ENCODE measurements at regions not wholly inside any gene's neighbourhood (a gene's known extent, or its start where the extent isn't known, plus 50 kb on each side); places are given as distances from the start of the nearest gene placed in this dataset.

DNA sequence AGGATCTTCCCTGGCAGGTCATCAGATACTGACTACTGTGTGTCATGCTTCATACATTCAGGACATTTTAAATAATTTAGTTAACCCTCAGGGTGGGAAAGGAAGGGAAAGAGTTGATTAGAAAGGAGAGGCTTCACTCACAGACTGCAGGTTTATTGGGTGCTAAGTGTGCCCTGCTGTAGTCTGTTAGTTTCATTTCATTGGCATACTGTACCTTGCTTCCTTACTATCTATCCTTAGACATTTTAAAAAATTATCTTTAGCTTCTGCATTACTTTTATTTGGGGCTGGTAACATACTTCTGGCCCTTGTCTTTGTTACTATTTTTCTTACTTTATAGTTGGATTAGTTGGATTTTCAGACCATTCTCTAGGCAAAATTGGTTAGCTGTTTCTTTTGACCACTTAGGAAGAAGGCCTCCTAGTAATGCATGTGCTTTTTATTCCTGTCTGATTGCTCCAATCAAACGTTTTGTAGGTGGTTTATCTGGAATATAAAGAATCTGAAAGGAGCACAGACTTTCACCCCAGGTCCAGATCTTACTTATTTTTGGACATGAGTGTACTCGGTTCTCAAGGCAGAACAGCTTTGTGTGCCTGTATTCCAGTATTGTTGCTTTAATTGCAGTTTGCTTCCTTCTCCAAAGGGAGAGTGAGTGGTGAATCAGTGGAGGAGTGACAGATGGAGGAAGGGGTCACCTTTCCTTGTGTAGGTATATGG, 82.7 kb upstream of the PRDM1 start:
- H3K4me3 ChIP-seq (ENCODE audit: low read depth, low read length), result no peak overlapping the region
- H3K9ac ChIP-seq (ENCODE audit: low read length), result no peak overlapping the region
- H3K27ac ChIP-seq (ENCODE audit: low read depth, low read length), result no peak overlapping the region
- no peaks in the 10 kb centered on the region for H3K27me3 ChIP-seq (ENCODE audit: control insufficient read depth, insufficient read depth, low read length)
- H3K4me1 ChIP-seq (ENCODE audit: control insufficient read depth, insufficient read depth, low read length), result peaks cover 50% of the 10 kb centered on the region
- H3K36me3 ChIP-seq (ENCODE audit: control insufficient read depth, insufficient read depth, low read length), result no peaks in the 10 kb centered on the region
- no peaks in the 10 kb centered on the region for H3K9me3 ChIP-seq (ENCODE audit: control insufficient read depth, insufficient read depth, low read depth, low read length)

DNA sequence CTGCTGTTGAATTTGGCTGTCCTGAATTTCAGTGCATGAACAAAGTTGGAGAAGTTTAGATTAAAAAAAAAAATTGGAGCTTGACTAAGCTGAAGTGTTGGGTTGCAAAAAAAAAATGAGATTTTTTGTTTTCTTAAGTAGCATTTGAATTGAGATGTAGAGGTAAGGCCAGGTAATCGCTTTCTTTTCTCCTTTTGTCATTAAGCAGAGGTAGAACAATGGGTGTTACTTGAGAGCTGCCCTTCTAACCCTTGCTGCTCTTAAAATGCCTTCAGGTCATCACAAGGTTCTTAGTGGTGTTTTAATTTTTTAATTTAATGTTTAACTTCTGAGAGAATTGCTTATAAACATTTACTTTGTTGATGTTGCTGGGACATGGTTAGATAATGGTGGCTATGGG, 84.1 kb upstream of the PRDM1 start:
- peak overlapping the region; percentile 25; the same call in 1 of the 2 replicates for H3K4me3 ChIP-seq (ENCODE audit: low read depth, low read length)
- no peaks in the 10 kb centered on the region for H3K9me3 ChIP-seq (ENCODE audit: control insufficient read depth, insufficient read depth, low read depth, low read length)
- no peaks in the 10 kb centered on the region for H3K36me3 ChIP-seq (ENCODE audit: control insufficient read depth, insufficient read depth, low read length)
- peaks cover 50% of the 10 kb centered on the region for H3K4me1 ChIP-seq (ENCODE audit: control insufficient read depth, insufficient read depth, low read length)
- H3K9ac ChIP-seq (ENCODE audit: low read length), result no peak overlapping the region
- H3K27ac ChIP-seq (ENCODE audit: low read depth, low read length), result peak overlapping the region; percentile 51; the same call in 1 of the 2 replicates
- peaks cover 6% of the 10 kb centered on the region for H3K27me3 ChIP-seq (ENCODE audit: control insufficient read depth, insufficient read depth, low read length)

DNA sequence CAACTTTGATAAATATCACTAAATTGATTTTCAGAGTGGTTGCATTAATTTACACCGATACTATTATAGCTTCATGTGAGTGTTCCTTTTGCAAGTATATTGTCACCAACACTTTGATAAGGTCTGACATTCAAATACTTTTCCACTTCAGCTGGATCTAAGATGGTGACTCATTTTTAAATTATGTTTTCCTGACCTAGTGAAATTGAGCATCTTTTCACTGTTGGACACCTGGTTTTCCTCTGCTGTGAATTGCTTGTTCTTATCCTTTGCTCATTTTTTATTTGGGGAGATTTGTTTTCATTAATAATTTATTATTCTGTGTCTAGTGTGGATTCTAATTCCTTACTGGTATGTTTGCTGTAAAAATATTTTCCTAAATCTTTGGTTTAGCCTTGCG, 85.2 kb upstream of the PRDM1 start:
- no peaks in the 10 kb centered on the region for H3K36me3 ChIP-seq (ENCODE audit: control insufficient read depth, insufficient read depth, low read length)
- no peaks in the 10 kb centered on the region for H3K9me3 ChIP-seq (ENCODE audit: control insufficient read depth, insufficient read depth, low read depth, low read length)
- no peak overlapping the region for H3K9ac ChIP-seq (ENCODE audit: low read length)
- no peak overlapping the region for H3K27ac ChIP-seq (ENCODE audit: low read depth, low read length)
- H3K4me1 ChIP-seq (ENCODE audit: control insufficient read depth, insufficient read depth, low read length), result peaks cover 42% of the 10 kb centered on the region
- no peak overlapping the region for H3K4me3 ChIP-seq (ENCODE audit: low read depth, low read length)
- H3K27me3 ChIP-seq (ENCODE audit: control insufficient read depth, insufficient read depth, low read length), result peaks cover 17% of the 10 kb centered on the region

DNA sequence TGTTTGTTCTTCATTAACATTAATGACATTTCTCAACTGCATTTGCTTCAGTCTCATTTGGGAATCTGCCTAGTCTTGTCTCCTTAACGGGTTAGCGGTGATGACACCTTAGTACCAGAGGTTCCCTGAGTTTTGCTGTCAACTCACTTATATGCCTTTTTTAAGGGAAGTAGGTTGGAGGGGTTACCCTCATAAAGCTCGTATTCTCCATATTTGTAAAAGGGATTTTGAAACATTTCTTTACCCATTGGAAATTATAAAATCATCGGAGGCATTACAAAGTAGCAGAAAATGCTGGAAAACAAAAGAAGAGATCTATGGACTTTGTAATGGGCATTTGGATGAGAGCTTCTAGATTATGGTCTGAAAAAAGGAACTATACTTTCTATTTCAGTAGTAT, 88.7 kb upstream of the PRDM1 start:
- H3K27ac ChIP-seq (ENCODE audit: low read depth, low read length), result no peak overlapping the region
- no peaks in the 10 kb centered on the region for H3K36me3 ChIP-seq (ENCODE audit: control insufficient read depth, insufficient read depth, low read length)
- H3K9me3 ChIP-seq (ENCODE audit: control insufficient read depth, insufficient read depth, low read depth, low read length), result no peaks in the 10 kb centered on the region
- peaks cover 51% of the 10 kb centered on the region for H3K27me3 ChIP-seq (ENCODE audit: control insufficient read depth, insufficient read depth, low read length)
- H3K9ac ChIP-seq (ENCODE audit: low read length), result no peak overlapping the region
- peaks cover 33% of the 10 kb centered on the region for H3K4me1 ChIP-seq (ENCODE audit: control insufficient read depth, insufficient read depth, low read length)
- no peak overlapping the region for H3K4me3 ChIP-seq (ENCODE audit: low read depth, low read length)

DNA sequence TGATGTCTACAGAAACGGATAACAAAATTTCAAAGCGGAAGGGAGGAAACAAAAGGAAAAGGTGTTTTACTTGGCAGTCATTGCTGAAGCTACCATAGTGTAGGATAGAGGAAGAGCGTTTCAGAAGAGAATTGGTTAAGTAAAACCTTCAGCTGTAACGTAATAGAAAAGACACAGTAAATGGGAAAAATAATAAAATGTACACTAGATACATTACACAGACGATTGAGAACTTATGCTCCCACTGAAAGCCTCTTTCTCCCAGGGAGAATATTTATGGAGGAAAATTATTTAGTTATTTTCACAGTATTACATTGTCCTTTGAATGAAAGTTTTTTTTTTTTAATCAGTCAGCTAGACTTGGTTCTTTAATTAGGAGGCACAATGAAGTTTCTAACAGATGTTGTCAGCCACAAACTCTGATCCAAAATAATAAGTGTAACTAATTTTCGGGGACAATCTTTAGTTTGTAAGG, 90.7 kb upstream of the PRDM1 start:
- H3K27me3 ChIP-seq (ENCODE audit: control insufficient read depth, insufficient read depth, low read length), result peaks cover 70% of the 10 kb centered on the region
- no peak overlapping the region for H3K9ac ChIP-seq (ENCODE audit: low read length)
- peak overlapping the region; percentile 84 for H3K4me3 ChIP-seq (ENCODE audit: low read depth, low read length)

DNA sequence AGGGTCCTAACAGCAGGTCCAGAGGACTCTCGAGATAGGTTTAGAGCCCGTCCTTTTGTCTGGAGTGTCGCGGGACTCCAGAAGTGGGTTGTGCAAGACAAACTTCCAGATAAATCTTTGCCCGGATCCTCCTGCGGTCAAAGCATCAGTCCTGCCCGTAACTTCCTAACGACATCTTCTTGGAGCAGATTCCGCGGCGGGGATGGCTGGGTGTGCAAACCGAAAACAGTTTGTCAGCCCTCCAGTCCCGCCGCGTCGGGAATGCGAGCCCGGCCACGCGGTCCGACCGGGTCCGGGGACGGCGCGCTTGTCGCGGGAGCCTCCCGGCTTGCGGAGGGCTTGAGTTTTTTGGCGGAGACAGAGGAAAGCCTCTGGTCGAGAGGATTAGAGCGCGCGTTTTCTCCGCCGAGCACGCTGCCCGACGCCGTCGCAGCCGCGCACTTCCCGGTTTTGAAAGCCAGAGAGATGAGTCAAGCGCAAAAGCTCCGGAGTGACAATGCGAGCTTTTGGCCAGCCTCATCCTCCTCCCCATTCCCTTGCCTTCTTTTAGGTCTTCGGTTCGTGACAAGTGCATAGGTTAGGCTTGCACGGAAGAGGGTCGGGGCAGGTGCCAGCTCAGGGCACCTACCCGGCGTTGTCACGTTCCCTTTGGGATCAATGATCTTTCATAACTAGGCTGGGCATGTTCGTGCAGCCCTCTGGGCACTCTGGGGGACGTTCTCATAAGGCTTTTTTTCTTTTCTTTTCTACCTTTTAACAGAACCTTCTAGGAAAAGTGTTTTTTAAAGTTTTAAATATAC, 91.3 kb upstream of the PRDM1 start:
- Histone ChIP-seq H3K27me3 (ENCODE audit: control insufficient read depth, insufficient read depth, low read length) (peaks cover 76% of the 10 kb centered on the region), H3K9ac (ENCODE audit: low read length) (peak overlapping the region; percentile 73), H3K27ac (ENCODE audit: low read depth, low read length) (no peak overlapping the region; the same call in 1 of the 2 replicates), H3K4me3 (ENCODE audit: low read depth, low read length) (peak overlapping the region; percentile 84), H3K36me3 (ENCODE audit: control insufficient read depth, insufficient read depth, low read length) (no peaks in the 10 kb centered on the region), H3K4me1 (ENCODE audit: control insufficient read depth, insufficient read depth, low read length) (peaks cover 28% of the 10 kb centered on the region), H3K9me3 (ENCODE audit: control insufficient read depth, insufficient read depth, low read depth, low read length) (no peaks in the 10 kb centered on the region)

More for the DNA sequence above, 90.7 kb upstream of the PRDM1 start:
- Histone ChIP-seq H3K4me1 (ENCODE audit: control insufficient read depth, insufficient read depth, low read length) (peaks cover 28% of the 10 kb centered on the region), H3K9me3 (ENCODE audit: control insufficient read depth, insufficient read depth, low read depth, low read length) (no peaks in the 10 kb centered on the region), H3K27ac (ENCODE audit: low read depth, low read length) (no peak overlapping the region), H3K36me3 (ENCODE audit: control insufficient read depth, insufficient read depth, low read length) (no peaks in the 10 kb centered on the region)

DNA sequence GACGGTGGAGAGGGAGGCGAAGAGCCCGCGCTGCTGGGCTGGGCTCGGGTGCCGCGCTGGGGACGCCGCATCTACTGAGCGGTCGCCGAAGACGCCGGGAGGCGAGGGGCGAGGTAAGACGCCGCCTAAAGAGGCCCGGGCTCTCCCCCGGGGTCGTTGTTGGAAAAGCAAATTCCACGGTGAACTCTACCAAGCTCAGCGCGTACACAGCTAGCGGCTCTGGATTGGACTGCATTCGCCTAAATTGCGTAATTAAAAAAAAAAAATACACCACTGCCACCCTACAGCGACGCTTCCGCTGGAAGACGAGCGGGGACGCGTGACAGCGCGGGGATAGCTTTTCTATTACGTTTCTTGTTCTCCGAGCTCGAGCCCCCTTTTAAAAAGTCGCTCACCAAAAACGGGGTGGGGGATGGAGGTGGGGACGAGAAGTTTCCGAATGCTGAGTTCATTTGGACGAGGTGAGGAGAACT, 92.0 kb upstream of the PRDM1 start:
- Histone ChIP-seq H3K4me3 (ENCODE audit: low read depth, low read length) (peak overlapping the region; percentile 84), H3K27me3 (ENCODE audit: control insufficient read depth, insufficient read depth, low read length) (peaks cover 83% of the 10 kb centered on the region), H3K27ac (ENCODE audit: low read depth, low read length) (no peak overlapping the region; the same call in 1 of the 2 replicates), H3K36me3 (ENCODE audit: control insufficient read depth, insufficient read depth, low read length) (no peaks in the 10 kb centered on the region), H3K4me1 (ENCODE audit: control insufficient read depth, insufficient read depth, low read length) (peaks cover 28% of the 10 kb centered on the region), H3K9ac (ENCODE audit: low read length) (peak overlapping the region; percentile 73), H3K9me3 (ENCODE audit: control insufficient read depth, insufficient read depth, low read depth, low read length) (no peaks in the 10 kb centered on the region)

DNA sequence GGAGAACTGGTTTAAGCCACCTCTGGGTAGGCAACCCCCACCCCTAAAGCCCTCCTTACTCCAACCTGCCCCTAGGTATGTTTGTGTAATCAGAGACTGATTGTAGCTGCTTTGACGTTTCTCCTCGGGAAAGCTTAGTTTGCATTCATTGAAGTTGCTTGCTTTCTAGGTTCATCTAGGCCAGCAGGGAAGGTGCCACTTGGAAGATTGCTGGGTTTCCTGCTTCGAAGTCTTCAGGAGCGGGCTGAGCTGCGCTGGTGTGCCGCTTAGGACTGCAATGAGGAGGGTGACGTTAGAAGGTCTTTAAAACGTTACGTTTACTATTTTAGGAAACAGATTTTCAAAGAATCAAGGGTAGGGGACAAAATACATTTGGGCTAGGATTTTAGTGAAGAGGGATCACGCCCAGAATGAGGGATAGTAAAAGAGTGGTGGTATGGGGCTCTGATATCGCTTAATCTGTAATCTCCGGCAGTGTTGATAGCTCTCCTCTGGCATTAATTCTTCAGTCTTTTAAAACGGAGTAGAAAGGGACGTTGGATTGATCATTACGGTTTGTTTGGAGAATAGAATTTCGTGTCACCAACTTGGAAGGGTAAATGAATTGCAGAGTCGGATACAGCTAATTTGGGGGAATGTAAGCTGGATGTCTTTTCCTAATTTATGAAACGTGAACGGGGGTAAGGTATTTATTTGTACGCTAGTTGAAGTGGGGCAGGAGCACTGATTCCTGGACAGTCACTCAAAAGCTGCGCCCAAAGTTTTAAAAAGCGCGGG, 92.6 kb upstream of the PRDM1 start:
- H3K9me3 ChIP-seq (ENCODE audit: control insufficient read depth, insufficient read depth, low read depth, low read length), result no peaks in the 10 kb centered on the region
- H3K4me3 ChIP-seq (ENCODE audit: low read depth, low read length), result peak overlapping the region; percentile 84
- no peak overlapping the region for H3K27ac ChIP-seq (ENCODE audit: low read depth, low read length)
- H3K4me1 ChIP-seq (ENCODE audit: control insufficient read depth, insufficient read depth, low read length), result peaks cover 28% of the 10 kb centered on the region
- peaks cover 89% of the 10 kb centered on the region for H3K27me3 ChIP-seq (ENCODE audit: control insufficient read depth, insufficient read depth, low read length)
- no peaks in the 10 kb centered on the region for H3K36me3 ChIP-seq (ENCODE audit: control insufficient read depth, insufficient read depth, low read length)
- peak overlapping the region; percentile 73 for H3K9ac ChIP-seq (ENCODE audit: low read length)

DNA sequence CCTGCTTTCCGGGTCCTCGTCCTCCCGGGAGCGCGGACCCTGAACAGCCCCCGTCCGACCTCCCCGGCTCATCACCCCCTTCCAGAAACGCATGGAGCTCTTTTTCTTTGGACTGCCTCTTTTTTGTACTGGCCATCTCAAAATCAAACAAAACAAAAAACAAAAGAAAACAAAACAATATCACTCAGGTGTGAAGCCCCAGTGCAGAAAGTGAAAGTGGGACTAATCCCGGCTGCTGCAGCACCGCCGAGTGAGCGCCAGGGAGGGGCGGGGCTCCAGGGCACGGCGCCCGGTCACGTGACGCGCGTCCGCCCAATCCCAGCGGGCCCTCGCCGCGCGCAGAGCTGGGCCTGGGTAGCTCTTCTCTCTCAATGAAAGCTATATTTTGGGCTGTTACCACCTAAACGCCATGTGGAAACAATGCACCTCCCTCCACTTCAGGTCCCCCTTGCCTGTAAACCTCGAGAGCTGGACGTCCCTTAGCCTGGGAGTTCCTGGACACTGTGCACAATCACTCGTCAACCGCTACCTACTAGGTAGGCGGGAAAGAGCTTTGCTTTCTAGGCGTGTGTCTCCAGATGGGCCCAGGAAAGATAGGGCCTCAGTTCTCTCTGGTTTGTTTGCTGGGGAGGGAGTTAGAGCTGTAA, 93.7 kb upstream of the PRDM1 start:
- Histone ChIP-seq H3K4me1 (ENCODE audit: control insufficient read depth, insufficient read depth, low read length) (peaks cover 28% of the 10 kb centered on the region), H3K9ac (ENCODE audit: low read length) (no peak overlapping the region)

DNA sequence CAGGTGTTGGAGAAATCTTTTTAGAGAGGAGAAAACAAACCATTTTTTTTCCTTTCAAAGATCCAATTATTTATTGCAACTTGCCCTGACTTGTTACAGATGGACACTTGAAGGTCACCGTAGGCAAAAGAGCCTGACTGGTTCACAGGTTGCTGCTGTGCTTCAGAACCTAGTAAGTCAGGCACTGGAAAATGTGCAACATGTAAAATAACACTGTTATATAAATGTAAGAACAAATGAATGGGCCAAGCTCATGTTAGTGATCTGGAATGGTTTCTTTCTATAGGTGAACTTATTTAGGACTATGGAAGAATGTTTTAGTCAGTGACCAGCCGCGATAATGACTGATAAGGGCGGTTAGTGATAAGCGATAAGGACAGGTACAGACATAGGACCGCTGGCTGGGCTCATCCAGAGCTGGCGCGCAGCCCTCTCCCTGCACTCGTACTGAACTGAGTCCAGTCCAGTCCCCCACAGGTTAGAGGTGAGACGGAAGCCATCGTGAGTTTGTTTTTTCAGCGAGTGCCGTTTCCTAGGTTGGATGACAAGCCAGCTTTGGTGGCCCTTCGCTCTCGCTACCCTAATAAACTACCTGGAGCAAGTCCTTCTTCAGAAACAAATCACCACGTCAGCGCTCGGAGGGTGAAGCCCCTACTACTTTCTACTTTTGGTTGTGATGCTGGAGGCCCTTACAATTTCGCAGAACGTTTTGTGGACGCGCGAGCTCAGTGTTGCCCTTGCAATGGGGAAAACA, 94.4 kb upstream of the PRDM1 start:
- Histone ChIP-seq H3K9ac (ENCODE audit: low read length) (peak overlapping the region; percentile 17), H3K4me3 (ENCODE audit: low read depth, low read length) (peak overlapping the region; percentile 84), H3K36me3 (ENCODE audit: control insufficient read depth, insufficient read depth, low read length) (no peaks in the 10 kb centered on the region), H3K4me1 (ENCODE audit: control insufficient read depth, insufficient read depth, low read length) (peaks cover 31% of the 10 kb centered on the region), H3K9me3 (ENCODE audit: control insufficient read depth, insufficient read depth, low read depth, low read length) (no peaks in the 10 kb centered on the region), H3K27me3 (ENCODE audit: control insufficient read depth, insufficient read depth, low read length) (peaks cover 98% of the 10 kb centered on the region), H3K27ac (ENCODE audit: low read depth, low read length) (no peak overlapping the region)

More for the DNA sequence above, 93.7 kb upstream of the PRDM1 start:
- H3K27me3 ChIP-seq (ENCODE audit: control insufficient read depth, insufficient read depth, low read length), result peaks cover 98% of the 10 kb centered on the region
- no peak overlapping the region for H3K27ac ChIP-seq (ENCODE audit: low read depth, low read length)
- no peaks in the 10 kb centered on the region for H3K36me3 ChIP-seq (ENCODE audit: control insufficient read depth, insufficient read depth, low read length)
- no peaks in the 10 kb centered on the region for H3K9me3 ChIP-seq (ENCODE audit: control insufficient read depth, insufficient read depth, low read depth, low read length)
- peak overlapping the region; percentile 84 for H3K4me3 ChIP-seq (ENCODE audit: low read depth, low read length)

Data from HUES6 (cell line).